H9 (cell line): ENCODE measurements at regions not wholly inside any gene's neighbourhood (a gene's known extent, or its start where the extent isn't known, plus 50 kb on each side); places are given as distances from the start of the nearest gene placed in this dataset.

ENCODE experiments used
- DNase-seq: peaks from one replicate; pipeline ENCODE4 v3.0.0-alpha.2; 2017
- H2AFZ ChIP-seq: one replicate; pipeline ENCODE4 v1.6.1; 2013; ENCODE audit warnings: mild to moderate bottlenecking, low read length, control low read depth, moderate library complexity
- H2AK5ac ChIP-seq: 2 replicates; pipeline ENCODE4 v1.6.1; 2013; ENCODE audit warnings: low read length, control low read depth, mixed read lengths; ENCODE audit not compliant: insufficient read length
- H2BK120ac ChIP-seq: one replicate; pipeline ENCODE4 v1.6.1; 2013; ENCODE audit warnings: low read depth, mild to moderate bottlenecking, low read length, control low read depth, inconsistent platforms; ENCODE audit not compliant: poor library complexity, severe bottlenecking
- H2BK12ac ChIP-seq: 2 replicates; pipeline ENCODE4 v1.6.1; 2013; ENCODE audit warnings: low read length, control low read depth, mixed read lengths, low read depth; ENCODE audit not compliant: insufficient read length
- H2BK15ac ChIP-seq: 2 replicates; pipeline ENCODE4 v1.6.1; 2013; ENCODE audit warnings: low read depth, low read length, control low read depth
- H2BK20ac ChIP-seq: one replicate; pipeline ENCODE4 v1.6.1; 2013; ENCODE audit warnings: low read depth, mild to moderate bottlenecking, low read length, control low read depth, inconsistent platforms; ENCODE audit not compliant: poor library complexity, severe bottlenecking
- H2BK5ac ChIP-seq: 2 replicates; pipeline ENCODE4 v1.6.1; 2013; ENCODE audit warnings: low read length, control low read depth, mixed read lengths; ENCODE audit not compliant: insufficient read length
- H3K14ac ChIP-seq: 2 replicates; pipeline ENCODE4 v1.6.1; 2013; ENCODE audit warnings: low read length, control low read depth; ENCODE audit not compliant: insufficient read depth
- H3K18ac ChIP-seq: 2 replicates; pipeline ENCODE4 v1.6.1; 2013; ENCODE audit warnings: low read depth, mild to moderate bottlenecking, mixed read lengths, low read length, control low read depth; ENCODE audit not compliant: insufficient read length
- H3K23ac ChIP-seq: 2 replicates; pipeline ENCODE4 v1.6.1; 2013; ENCODE audit warnings: low read length, control low read depth, mixed read lengths, low read depth; ENCODE audit not compliant: insufficient read length
- H3K23me2 ChIP-seq: 2 replicates; pipeline ENCODE4 v1.6.1; 2013; ENCODE audit warnings: low read depth, mild to moderate bottlenecking, mixed read lengths, low read length, control low read depth; ENCODE audit not compliant: insufficient read length, poor library complexity, severe bottlenecking
- H3K27ac ChIP-seq: 2 replicates; pipeline ENCODE4 v1.5.1; 2013; ENCODE audit warnings: low read length, control low read depth, mixed read lengths, low read depth; ENCODE audit not compliant: insufficient read length
- H3K27me3 ChIP-seq: 2 replicates; pipeline ENCODE4 v1.6.1; 2013; ENCODE audit warnings: low read length, control low read depth, inconsistent platforms; ENCODE audit not compliant: insufficient read depth
- H3K4ac ChIP-seq: 2 replicates; pipeline ENCODE4 v1.6.1; 2013; ENCODE audit warnings: low read depth, mild to moderate bottlenecking, control low read depth, inconsistent platforms, low read length, moderate library complexity
- H3K4me1 ChIP-seq: 2 replicates; pipeline ENCODE4 v1.6.1; 2013; ENCODE audit warnings: low read length, control low read depth, inconsistent platforms; ENCODE audit not compliant: insufficient read depth
- H3K4me2 ChIP-seq: 2 replicates; pipeline ENCODE4 v1.6.1; 2013; ENCODE audit warnings: low read length, control low read depth, mixed read lengths; ENCODE audit not compliant: insufficient read length, insufficient read depth
- H3K56ac ChIP-seq: 2 replicates; pipeline ENCODE4 v1.6.1; 2013; ENCODE audit warnings: low read depth, mild to moderate bottlenecking, mixed read lengths, low read length, control low read depth; ENCODE audit not compliant: insufficient read length
- H3K79me1 ChIP-seq: 2 replicates; pipeline ENCODE4 v1.6.1; 2013; ENCODE audit warnings: low read depth, mild to moderate bottlenecking, moderate library complexity, low read length, control low read depth, inconsistent platforms; ENCODE audit not compliant: insufficient read depth, poor library complexity, severe bottlenecking
- H3K79me2 ChIP-seq: 2 replicates; pipeline ENCODE4 v1.6.1; 2013; ENCODE audit warnings: low read length, control low read depth, inconsistent platforms; ENCODE audit not compliant: insufficient read depth
- H3K9ac ChIP-seq: 2 replicates; pipeline ENCODE4 v1.6.1; 2013; ENCODE audit warnings: low read length, control low read depth, mixed read lengths; ENCODE audit not compliant: insufficient read length; ENCODE audit errors: extremely low read depth
- H3K9me3 ChIP-seq: one replicate; pipeline ENCODE4 v1.6.1; 2013; ENCODE audit warnings: low read depth, low read length, inconsistent platforms; ENCODE audit not compliant: control insufficient read depth
- H3T11ph ChIP-seq: one replicate; pipeline ENCODE4 v1.6.1; 2013; ENCODE audit warnings: mild to moderate bottlenecking, low read length, control low read depth, inconsistent platforms
- H4K20me1 ChIP-seq: one replicate; pipeline ENCODE4 v1.6.1; 2013; ENCODE audit not compliant: control insufficient read depth, insufficient read length, insufficient read depth
- H4K5ac ChIP-seq: 2 replicates; pipeline ENCODE4 v1.6.1; 2013; ENCODE audit warnings: low read depth, mild to moderate bottlenecking, mixed read lengths, low read length, control low read depth; ENCODE audit not compliant: insufficient read length
- H4K8ac ChIP-seq: replicated peaks from 2 replicates; pipeline ENCODE4 v1.6.1; 2013; ENCODE audit warnings: low read length, control low read depth, mixed read lengths, low read depth; ENCODE audit not compliant: insufficient read length
- H4K91ac ChIP-seq: 2 replicates; pipeline ENCODE4 v1.6.1; 2013; ENCODE audit warnings: low read depth, mild to moderate bottlenecking, moderate library complexity, mixed read lengths, low read length, control low read depth; ENCODE audit not compliant: insufficient read length
- H3K27ac Mint-ChIP-seq, 3 experiments: 2 replicates in 2 of 3; 3 replicates in 1 of 3; pipeline ENCODE4 v1.8.0; 2020 to 2021; ENCODE audit warnings: mixed read lengths in 3 of 3, mild to moderate bottlenecking in 1 of 3, moderate library complexity in 1 of 3
- H3K27me3 Mint-ChIP-seq: 2 replicates; pipeline ENCODE4 v1.8.0; 2021; ENCODE audit warnings: low read depth, mild to moderate bottlenecking, moderate library complexity, mixed read lengths
- H3K36me3 Mint-ChIP-seq, 3 experiments: 2 replicates in 2 of 3; 3 replicates in 1 of 3; pipeline ENCODE4 v1.8.0; 2020 to 2021; ENCODE audit warnings: low read depth in 3 of 3, mixed read lengths in 3 of 3; ENCODE audit not compliant: insufficient read depth in 1 of 3
- H3K4me1 Mint-ChIP-seq, 2 experiments: 2 replicates each; pipeline ENCODE4 v1.8.0; 2020; ENCODE audit warnings: mixed read lengths in 2 of 2
- H3K4me3 Mint-ChIP-seq, 2 experiments: 2 replicates in 1 of 2; 3 replicates in 1 of 2; pipeline ENCODE4 v1.8.0; 2020 to 2021; ENCODE audit warnings: mild to moderate bottlenecking in 2 of 2, mixed read lengths in 2 of 2, moderate library complexity in 1 of 2
- H3K9me3 Mint-ChIP-seq, 2 experiments: 2 replicates in 1 of 2; 3 replicates in 1 of 2; pipeline ENCODE4 v1.8.0; 2020; ENCODE audit warnings: mild to moderate bottlenecking in 2 of 2, mixed read lengths in 2 of 2, moderate library complexity in 1 of 2
- WGBS: extraction: QIAGEN DNeasy Blood & Tissue Kit; methylation state at CpG from one replicate; pipeline ENCODE4 v1.1.7; 2013; ENCODE audit warnings: missing lambda C conversion rate, low lambda C conversion rate, mixed read lengths; ENCODE audit not compliant: insufficient read length; ENCODE audit errors: extremely low coverage; 5-methylcytosine and 5-hydroxymethylcytosine counted together
- TF ChIP-seq, protein P1 (sequence below): fragments of 200-600 bp; sonication (generic); conservative IDR thresholded peaks from 3 replicates; pipeline ENCODE4 v1.8.0; 2021; ENCODE audit warnings: antibody characterized with exemption, mild to moderate bottlenecking

DNA sequence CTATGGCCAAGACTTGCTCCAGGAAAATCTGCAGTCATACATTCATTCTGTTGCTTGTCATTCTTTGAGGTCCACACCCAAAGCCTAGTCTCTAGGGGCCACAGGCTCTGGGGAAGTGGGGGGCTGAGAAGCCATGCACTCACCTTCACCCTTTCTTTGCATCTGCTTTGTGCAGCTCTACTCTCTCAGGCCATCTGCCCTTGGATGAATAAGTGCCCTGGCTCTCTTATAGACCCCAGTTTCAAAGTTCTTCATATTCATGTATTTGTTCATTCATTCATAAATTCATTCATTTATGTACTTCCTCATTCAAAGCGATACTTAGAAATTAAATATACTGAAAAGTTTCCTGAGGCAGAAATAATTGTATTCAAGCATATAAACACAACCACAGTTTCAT, 130.3 kb upstream of the FAM98A start:
- no peak overlapping the region for H2BK15ac ChIP-seq
- Mint-ChIP-seq H3K4me1 (peaks cover 8 to 9% of the 10 kb centered on the region in 2 experiments), H3K27me3 (no peaks in the 10 kb centered on the region), H3K27ac (no peak overlapping the region), H3K4me3 (no peak overlapping the region), H3K36me3 (peaks cover 3 to 9% (median 5%) of the 10 kb centered on the region in 3 experiments; a peak in 4 of 7 replicates), H3K9me3 (peaks cover 0 to 2% of the 10 kb centered on the region in 2 experiments; a peak in 2 of 5 replicates)
- no peak overlapping the region for H3T11ph ChIP-seq
- H3K23ac ChIP-seq = no peak overlapping the region
- no peak overlapping the region for H4K91ac ChIP-seq
- no peaks in the 10 kb centered on the region for H4K20me1 ChIP-seq
- H2AFZ ChIP-seq = no peak overlapping the region
- H3K56ac ChIP-seq = no peak overlapping the region
- no peaks in the 10 kb centered on the region for H3K9me3 ChIP-seq
- H3K4ac ChIP-seq = no peak overlapping the region
- H3K79me2 ChIP-seq = no peaks in the 10 kb centered on the region
- no peaks in the 10 kb centered on the region for H3K4me1 ChIP-seq
- no peak overlapping the region for H2BK5ac ChIP-seq
- no peak overlapping the region for H3K4me2 ChIP-seq
- H2BK20ac ChIP-seq = no peak overlapping the region
- DNase-seq = no peak
- H3K18ac ChIP-seq = no peak overlapping the region
- TF ChIP-seq, protein P1, sequence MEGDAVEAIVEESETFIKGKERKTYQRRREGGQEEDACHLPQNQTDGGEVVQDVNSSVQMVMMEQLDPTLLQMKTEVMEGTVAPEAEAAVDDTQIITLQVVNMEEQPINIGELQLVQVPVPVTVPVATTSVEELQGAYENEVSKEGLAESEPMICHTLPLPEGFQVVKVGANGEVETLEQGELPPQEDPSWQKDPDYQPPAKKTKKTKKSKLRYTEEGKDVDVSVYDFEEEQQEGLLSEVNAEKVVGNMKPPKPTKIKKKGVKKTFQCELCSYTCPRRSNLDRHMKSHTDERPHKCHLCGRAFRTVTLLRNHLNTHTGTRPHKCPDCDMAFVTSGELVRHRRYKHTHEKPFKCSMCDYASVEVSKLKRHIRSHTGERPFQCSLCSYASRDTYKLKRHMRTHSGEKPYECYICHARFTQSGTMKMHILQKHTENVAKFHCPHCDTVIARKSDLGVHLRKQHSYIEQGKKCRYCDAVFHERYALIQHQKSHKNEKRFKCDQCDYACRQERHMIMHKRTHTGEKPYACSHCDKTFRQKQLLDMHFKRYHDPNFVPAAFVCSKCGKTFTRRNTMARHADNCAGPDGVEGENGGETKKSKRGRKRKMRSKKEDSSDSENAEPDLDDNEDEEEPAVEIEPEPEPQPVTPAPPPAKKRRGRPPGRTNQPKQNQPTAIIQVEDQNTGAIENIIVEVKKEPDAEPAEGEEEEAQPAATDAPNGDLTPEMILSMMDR = no peak
- H4K5ac ChIP-seq = no peak overlapping the region
- H3K23me2 ChIP-seq = no peaks in the 10 kb centered on the region
- no peak overlapping the region for H2BK12ac ChIP-seq
- H3K79me1 ChIP-seq = no peaks in the 10 kb centered on the region
- H3K9ac ChIP-seq = no peak overlapping the region
- H2BK120ac ChIP-seq = no peak overlapping the region
- no peak overlapping the region for H3K27ac ChIP-seq
- H4K8ac ChIP-seq = no peak overlapping the region
- H2AK5ac ChIP-seq = no peak overlapping the region
- no peak overlapping the region for H3K14ac ChIP-seq
- no CpG with 5 or more reads among the region's 1 CpG for WGBS
- no peaks in the 10 kb centered on the region for H3K27me3 ChIP-seq
